ENCODE measurements at regions not wholly inside any gene's neighbourhood (a gene's known extent, or its start where the extent isn't known, plus 50 kb on each side); places are given as distances from the start of the nearest gene placed in this dataset.

DNA sequence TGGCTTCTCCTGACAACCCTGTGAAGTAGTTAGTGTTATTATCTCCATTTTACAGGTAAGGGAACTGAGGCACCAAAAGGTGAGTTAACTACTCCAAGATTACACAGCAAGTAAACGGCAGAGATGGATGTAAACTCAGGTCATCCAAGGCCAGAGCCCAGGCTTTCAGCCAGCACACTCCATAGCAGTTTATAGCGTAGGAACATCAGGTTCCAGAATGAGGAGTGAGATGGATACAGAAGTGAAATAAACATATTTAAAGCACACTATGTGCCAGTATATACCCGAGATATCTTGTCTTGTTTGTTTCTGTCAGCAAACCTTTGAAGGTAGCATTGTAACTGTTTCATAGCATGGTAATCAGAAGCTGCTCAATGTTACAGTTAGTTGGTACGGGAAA, 279.0 kb downstream of the OXSM start:
- TF ChIP-seq, protein P1, sequence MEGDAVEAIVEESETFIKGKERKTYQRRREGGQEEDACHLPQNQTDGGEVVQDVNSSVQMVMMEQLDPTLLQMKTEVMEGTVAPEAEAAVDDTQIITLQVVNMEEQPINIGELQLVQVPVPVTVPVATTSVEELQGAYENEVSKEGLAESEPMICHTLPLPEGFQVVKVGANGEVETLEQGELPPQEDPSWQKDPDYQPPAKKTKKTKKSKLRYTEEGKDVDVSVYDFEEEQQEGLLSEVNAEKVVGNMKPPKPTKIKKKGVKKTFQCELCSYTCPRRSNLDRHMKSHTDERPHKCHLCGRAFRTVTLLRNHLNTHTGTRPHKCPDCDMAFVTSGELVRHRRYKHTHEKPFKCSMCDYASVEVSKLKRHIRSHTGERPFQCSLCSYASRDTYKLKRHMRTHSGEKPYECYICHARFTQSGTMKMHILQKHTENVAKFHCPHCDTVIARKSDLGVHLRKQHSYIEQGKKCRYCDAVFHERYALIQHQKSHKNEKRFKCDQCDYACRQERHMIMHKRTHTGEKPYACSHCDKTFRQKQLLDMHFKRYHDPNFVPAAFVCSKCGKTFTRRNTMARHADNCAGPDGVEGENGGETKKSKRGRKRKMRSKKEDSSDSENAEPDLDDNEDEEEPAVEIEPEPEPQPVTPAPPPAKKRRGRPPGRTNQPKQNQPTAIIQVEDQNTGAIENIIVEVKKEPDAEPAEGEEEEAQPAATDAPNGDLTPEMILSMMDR (IDR thresholded peaks at IDR 0.05; ENCODE audit: low read depth, low read length): no peak
- no peak for TF ChIP-seq EZH2phosphoT487 (IDR thresholded peaks at IDR 0.05; ENCODE audit: low read depth)

Measured in OCI-LY3 (cell line).